ENCODE measurements at regions not wholly inside any gene's neighbourhood (a gene's known extent, or its start where the extent isn't known, plus 50 kb on each side); places are given as distances from the start of the nearest gene placed in this dataset.

- TF ChIP-seq CTCF (IDR thresholded peaks at IDR 0.05), result no peak
- TF ChIP-seq POLR2A (IDR thresholded peaks at IDR 0.05), result no peak
- no peak for TF ChIP-seq POLR2AphosphoS5 (IDR thresholded peaks at IDR 0.05; ENCODE audit: insufficient read depth in 1 of 2, low read depth in 1 of 2)
- no peaks in the 10 kb centered on the region for H3K4me1 ChIP-seq
- intact Hi-C loops (cut with DNase I), result no loop called here
- H3K9me3 ChIP-seq, result no peaks in the 10 kb centered on the region
- no peak overlapping the region for H3K4me3 ChIP-seq
- no peaks in the 10 kb centered on the region for H3K27me3 ChIP-seq
- H3K27ac ChIP-seq, result no peak overlapping the region
- H3K36me3 ChIP-seq, result no peaks in the 10 kb centered on the region
- no peak for DNase-seq (ENCODE audit: extremely low spot score in 2 of 2)
Observed at GRCh38 chr14:45332360-45332988, 79.5 kb upstream of the MIS18BP1 start.

DNA sequence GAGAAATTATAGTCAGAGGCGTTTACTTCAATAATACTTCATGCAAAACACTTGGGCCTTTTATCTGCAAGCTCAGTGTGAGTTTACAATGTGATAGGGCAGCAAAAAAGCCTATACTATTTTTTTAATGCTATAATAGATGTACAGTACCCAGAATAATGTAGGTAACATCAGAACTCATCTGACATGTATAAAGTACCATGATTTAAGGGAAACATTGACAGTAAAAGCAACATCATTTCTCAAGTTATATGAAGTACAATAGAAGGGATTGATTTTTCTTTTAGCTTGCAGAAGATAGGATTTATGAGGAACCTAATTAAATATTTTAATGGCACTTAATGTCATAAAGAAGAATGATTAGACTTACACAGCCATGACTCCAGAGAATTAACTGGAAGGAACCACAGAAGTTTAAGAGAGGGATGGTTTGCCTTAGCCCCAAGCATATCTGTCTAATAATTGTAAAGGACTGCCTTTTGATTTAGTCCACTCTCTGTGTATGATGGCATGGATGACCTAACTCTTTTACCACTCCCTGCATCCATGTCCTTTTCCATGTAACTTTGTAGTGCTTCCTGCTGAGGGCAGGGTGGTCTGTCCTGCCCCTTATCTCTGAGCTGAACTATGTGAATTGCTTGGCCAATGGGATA lies 55.9 kb upstream of the MIS18BP1 start:
- no peak for DNase-seq (ENCODE audit: extremely low spot score in 2 of 2)
- Histone ChIP-seq H3K27me3 (no peaks in the 10 kb centered on the region), H3K36me3 (no peaks in the 10 kb centered on the region), H3K4me1 (no peaks in the 10 kb centered on the region), H3K27ac (no peak overlapping the region), H3K4me3 (no peak overlapping the region), H3K9me3 (no peaks in the 10 kb centered on the region)
- intact Hi-C loops (cut with DNase I), result no loop called here
- TF ChIP-seq CTCF (IDR thresholded peaks at IDR 0.05), result no peak
- no peak for TF ChIP-seq POLR2A (IDR thresholded peaks at IDR 0.05)
- no peak for TF ChIP-seq POLR2AphosphoS5 (IDR thresholded peaks at IDR 0.05; ENCODE audit: insufficient read depth in 1 of 2, low read depth in 1 of 2)
